ENCODE measurements at regions not wholly inside any gene's neighbourhood (a gene's known extent, or its start where the extent isn't known, plus 50 kb on each side); places are given as distances from the start of the nearest gene placed in this dataset.
"Not testable (repeated sequence)": the region's sequence is repeated elsewhere in the genome, so short reads cannot be mapped to it uniquely, and the experiment has no call there.

DNA sequence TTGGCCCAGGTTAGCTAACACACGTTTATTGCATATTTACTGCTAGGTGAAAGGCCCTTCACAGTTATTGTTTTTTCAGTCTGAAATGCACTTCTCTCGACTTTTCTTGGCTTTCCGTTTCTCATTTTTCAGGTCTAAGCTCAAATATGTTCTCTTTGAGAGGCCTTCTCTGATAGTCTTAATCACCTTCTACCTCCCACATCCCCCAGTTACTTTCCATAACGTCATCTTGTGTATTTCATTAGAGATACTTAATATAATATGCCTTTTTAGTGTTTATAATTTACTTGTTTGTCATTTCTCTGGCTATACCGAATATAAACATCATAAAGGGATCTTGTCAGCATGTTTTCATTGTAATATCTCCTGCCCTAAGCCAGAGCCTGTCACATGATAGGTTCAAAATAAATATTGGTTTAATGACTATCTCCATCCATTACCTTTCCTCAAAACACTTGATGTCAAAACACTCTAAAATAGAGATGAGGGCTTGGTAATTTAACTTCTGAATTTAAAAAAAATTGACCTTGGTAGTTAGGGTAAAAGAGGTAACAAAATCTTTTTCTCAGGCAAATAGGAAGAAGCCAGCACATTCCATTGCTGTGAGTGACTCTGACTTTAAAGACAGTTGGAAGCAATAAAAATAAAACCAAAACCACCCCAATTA, 168.6 kb upstream of the RFC3 start:
- DNase-seq (ENCODE audit: low read depth in 2 of 2, low spot score in 1 of 2), result no peak

DNA sequence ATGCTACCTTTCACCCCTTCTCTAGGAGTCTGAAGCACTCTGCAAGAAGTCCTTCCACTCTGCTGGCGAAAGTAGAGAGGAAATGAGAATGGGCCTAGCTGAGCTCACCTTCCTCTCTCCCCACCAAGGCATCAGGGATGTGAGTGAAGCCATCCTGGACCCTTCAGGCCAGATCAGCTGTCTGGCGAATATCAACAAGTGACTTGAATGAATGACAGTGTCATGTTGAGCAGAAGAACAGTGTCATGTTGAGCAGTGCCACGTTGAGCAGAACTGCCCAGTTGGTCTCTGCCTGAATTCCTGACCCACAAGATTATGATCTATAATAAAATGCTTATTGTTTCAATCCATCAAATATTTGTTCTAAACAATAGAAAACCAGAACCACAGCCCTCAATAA, 166.2 kb upstream of the RFC3 start:
- no peak for DNase-seq (ENCODE audit: low read depth in 2 of 2, low spot score in 1 of 2)

DNA sequence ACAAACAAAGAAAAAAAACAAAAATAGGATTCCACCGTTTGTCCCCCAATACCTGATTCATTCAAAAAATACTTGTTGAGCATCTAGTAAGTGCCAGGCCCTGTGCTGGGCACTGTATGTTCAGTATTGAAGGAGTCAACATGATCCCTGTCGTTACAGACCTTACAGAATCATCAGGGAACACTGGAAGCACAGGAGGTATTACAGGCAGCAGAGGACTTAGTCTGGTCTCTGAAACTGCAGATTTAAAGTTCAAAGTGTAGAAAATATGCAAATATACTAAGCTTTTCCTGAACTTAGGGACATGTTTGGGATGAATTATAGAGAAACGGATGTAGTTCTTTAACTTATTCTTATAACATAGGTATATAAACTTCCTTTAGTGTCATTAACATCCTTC, 160.7 kb upstream of the RFC3 start:
- no peak for DNase-seq (ENCODE audit: low read depth in 2 of 2, low spot score in 1 of 2)

DNA sequence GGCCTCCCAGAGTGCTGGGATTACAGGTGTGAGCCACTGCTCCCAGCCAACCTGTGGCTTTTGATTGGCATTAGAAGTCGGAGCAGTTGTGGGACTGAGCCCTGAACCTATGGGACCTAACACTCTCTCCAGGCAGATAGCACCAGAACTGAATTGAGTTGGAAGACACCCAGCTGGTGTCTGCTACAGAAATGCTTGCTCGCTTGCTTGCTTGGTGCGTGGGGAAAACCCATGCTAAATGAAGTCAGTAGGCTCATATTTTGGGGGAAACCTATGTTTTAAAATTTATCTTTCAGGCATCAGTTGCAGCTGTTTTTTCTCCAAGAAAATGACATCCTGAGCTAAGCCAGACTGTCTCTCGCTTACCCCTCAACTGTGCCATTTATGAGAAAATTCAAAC, 158.5 kb upstream of the RFC3 start:
- no peak for DNase-seq (ENCODE audit: low read depth in 2 of 2, low spot score in 1 of 2)

DNA sequence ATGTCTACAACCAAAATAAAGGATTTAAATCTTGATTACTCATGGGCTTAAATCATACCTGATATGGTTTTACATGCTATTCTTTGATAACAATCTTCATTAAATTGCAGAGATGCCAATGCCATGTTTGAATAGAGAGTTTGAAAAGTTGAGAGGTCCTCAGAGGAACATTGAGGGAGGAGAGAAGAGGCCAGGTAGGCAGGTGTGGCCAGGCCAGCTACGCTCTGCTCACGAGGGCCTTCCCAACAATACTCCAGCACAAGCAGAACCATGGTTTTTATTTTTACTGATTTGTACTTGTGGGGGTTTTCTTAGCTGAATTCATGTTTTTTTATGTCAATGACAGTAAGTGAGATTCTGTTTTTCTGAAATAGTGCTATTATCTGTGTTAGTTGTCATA, 158.1 kb upstream of the RFC3 start:
- no peak for DNase-seq (ENCODE audit: low read depth in 2 of 2, low spot score in 1 of 2)

DNA sequence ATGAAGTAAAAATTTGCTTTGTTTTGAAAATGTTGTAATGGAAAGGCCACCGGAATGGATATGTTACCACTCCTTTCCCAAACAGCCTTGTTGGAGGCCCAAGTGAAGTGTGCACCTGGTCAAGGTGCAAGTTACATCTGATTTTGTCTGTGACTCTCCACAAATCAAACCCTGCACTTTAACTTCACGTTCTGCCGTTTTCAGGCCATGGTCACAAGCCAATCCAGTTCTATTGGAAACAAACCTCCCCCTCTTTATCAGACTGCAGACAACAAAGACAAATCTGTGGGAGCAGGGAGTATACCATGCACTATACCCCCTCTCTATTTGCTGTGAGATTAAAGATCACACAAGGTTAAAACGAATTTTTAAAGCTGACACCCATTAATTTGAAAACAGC, 155.6 kb upstream of the RFC3 start:
- no peak for DNase-seq (ENCODE audit: low read depth in 2 of 2, low spot score in 1 of 2)

DNA sequence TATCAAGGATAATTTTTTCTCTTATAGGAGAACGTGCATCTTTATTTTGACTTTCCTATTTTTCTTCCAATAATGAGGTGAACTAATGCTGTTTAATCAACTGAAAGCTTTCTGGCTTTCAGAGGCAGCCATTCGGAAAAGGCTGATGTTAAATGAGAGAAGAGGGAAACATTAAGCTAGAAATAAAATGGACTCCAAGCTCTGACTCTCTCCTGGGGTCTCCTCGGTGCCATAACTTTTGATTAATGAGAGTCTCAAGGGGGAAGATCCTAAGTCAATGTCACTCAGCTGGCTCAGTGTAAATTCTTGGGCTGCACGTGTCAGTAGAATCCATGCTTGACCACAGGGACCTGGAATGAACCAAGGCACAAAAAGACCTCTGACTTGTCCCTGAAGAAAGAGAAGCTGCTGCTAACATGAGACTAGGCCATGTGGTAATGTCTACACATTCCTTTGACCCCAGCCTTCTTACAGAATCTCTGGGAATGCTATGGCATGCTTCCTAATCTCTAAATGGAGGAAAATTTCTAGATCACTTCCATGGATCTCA, 152.2 kb upstream of the RFC3 start:
- DNase-seq (ENCODE audit: low read depth in 2 of 2, low spot score in 1 of 2), result no peak

DNA sequence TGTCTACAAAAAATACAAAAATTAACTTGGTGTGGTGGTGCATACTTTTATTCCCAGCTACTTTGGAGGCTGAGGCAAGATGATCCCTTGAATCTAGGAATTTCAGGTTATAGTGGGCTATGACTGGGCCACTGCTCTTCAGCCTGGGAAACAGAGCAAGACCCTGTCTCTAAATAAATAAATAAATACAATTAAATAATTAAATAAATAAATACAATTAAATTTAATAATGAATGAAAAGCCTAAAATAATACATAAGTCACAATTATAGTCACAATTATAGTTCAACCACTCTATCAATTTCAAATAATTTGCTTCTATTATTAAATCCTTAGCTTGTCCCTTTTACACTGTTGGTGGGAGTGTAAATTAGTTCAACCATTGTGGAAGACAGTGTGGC, 146.4 kb upstream of the RFC3 start:
- no peak for DNase-seq (ENCODE audit: low read depth in 2 of 2, low spot score in 1 of 2)

DNA sequence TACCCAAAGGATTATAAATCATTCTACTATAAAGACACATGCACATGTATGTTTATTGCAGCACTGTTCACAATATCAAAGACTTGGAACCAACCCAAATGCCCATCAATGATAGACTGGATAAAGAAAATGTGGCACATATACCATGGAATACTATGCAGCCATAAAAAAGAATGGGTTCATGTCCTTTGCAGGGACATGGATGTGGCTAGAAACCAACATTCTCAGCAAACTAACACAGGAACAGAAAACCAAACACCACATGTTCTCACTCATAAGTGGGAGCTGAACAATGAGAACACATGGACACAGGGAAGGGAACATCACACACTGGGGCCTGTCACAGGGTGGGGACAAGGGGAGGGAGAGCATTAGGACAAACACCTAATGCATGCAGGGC, 145.9 kb upstream of the RFC3 start:
- not testable (repeated sequence) for DNase-seq (ENCODE audit: low read depth in 2 of 2, low spot score in 1 of 2)

DNA sequence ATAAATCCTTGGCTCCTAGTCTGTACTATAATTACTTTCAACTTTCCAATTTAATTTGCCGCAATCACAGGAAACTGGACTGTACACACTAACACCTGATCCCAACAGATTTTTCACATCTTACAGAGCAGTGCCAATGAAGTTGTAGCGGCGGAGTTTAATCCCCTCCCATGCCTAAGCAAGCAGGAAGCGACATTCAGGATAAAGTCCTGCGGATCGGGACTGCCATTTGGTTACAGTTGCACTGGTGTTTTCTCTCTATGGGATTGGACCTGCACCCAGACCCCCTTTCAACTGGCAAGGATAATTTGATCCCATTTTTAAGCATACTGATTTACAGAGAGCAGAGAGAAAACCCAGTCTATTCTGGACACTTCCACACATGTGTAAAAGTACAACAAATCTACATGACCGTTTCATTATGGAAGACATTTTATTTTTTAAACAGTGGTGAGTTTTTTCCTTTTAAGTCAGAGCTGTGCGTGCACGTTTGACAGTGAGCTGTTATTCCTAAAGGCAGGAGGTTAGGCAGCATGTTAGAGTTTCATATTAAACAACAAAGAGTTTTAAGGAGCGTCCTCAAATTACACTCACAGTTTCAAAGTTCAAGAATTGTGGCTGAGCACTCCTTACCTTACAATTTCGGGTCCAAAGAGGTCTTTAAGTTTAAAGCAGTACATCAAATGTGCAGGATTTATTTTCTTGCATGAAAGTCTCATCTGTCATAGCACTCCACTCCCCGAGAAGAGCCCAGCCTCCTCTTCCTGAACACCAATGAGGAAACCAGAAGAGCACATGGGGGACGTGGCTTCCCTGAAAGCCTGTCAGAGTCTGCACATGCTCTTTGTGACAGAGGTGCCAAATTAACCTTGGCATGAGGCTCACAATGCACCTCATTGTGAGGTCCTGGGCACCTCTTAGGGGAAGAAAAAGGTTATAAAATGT, 141.6 kb upstream of the RFC3 start:
- no peak for DNase-seq (ENCODE audit: low read depth in 2 of 2, low spot score in 1 of 2)

DNA sequence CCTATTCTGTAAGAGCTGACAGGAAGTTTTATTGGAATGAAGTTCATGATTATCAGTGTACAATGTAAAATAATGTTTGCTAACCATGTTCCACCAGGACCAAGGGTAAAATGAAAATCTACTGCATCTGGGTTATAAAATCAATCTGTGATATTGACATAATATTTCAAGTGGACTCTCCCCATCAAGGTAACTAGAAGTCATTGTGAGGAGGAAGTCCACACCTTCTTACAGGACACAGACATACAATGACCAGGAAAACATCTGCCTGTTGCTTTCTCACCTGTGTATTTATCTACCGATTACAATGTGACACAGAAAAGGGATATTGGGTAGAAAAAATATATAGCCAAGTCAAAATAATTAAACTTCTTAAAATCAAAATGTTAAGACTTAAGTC, 140.7 kb upstream of the RFC3 start:
- DNase-seq (ENCODE audit: low read depth in 2 of 2, low spot score in 1 of 2), result no peak

DNA sequence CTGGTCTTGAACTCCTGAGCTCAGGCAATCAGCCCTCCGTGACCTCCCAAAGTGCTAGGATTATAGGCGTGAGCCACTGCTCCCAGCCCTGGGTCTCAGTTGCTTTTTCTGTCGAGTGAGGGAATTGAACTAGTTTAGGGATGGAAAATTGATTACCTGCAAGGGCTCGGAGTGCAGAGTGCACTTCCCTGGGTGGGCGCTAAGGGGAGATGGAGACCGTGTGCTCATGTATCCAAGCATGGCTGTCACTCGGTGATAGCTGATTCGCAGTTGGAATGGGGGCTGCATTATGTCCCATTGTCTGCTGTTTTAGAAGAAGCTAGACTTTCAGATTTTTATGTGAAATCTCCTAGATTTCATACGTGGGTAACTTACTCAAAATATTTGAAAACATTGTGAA, 139.9 kb upstream of the RFC3 start:
- no peak for DNase-seq (ENCODE audit: low read depth in 2 of 2, low spot score in 1 of 2)

DNA sequence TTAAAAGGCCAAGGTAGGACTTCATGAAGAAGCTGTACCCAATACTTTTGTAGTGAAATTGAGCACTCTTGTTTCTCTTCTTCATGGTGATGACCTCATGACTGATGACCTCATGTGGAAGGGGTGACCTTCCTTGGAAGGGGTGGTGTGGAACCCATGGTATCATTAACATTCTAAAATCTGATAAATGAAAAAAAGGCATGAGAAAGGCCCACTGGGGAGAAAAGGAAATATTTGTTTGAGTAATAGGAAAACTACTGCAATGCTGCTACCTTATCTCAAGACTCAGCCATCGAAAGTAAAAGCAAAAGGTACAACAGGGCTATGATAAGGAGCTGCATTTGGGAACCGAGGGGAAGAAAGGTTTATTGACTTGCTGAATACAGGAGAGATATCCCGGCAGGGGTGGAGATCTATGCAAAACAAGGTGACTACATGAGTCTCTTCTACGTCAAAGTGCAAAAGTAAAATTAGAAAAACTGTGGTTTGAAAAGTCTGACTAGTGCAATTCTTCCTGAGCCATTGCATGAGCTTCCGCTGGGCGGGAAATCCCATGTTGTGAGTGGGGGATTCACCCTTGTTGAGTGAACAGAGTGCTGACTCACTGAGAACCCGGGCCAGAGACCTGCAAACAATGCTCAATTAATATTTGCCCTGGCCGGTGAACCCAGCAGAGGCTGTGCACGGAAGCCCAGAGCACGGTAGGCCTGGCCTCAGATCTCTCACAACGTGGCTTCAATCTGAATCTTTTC, 138.9 kb upstream of the RFC3 start:
- peak; percentile 38 for DNase-seq (ENCODE audit: low read depth in 2 of 2, low spot score in 1 of 2)

DNA sequence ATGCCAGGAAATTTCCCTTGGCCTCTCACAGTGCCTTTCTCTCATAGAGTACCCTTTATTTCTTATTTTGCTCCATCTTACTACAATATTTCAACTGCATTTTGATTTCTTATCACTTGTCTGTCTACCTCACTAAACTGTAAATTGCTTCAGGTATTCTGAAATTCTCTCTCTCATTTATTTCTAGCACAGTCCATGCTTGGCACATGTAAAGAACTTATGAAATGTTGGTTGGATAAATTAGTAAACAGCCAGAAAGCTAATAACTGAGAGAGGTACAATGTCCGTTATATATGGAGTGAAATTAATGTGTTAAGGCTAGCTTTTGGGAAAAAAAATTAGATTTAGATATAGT, 138.3 kb upstream of the RFC3 start:
- no peak for DNase-seq (ENCODE audit: low read depth in 2 of 2, low spot score in 1 of 2)

DNA sequence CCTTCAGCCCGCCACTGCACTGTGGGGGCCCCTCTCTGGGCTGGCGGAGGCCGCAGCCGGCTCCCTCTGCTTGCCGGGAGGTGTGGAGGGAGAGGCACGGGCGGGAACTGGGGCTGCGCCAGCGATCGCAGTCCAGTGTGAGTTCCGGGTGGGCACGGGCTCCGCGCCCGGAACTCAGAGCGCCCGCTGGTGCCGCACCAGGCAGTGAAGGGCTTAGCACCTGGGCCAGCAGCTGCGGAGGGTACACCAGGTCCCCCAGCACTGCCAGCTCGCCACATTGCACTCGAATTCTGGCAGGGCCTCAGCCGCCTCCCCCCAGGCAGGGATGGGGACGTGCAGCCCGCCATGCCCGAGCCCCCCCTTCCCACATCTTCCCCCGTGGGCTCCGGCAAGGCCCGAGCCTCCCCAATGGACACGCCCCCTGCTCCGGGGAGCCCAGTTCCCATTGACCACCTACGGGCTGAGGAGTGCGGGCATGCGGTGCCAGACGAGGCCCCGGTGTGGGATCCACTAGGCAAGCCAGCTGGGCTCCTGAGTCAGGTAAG, 135.9 kb upstream of the RFC3 start:
- no peak for DNase-seq (ENCODE audit: low read depth in 2 of 2, low spot score in 1 of 2)

DNA sequence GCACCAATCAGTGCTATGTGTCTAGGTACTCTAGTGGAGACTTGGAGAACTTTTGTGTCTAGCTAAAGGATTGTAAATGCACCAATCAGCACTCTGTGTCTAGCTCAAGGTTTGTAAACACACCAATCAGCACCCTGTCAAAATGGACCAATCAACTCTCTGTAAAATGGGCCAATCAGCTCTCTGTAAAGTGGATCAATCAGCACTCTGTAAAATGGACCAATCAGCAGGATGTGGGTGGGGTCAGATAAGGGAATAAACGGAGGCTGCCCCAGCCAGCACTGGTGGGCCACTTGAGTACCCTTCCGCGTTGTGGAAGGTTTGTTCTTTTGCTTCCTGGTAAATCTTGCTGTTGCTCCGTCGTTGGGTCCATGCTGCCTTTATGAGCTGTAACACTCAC, 135.3 kb upstream of the RFC3 start:
- DNase-seq (ENCODE audit: low read depth in 2 of 2, low spot score in 1 of 2), result not testable (repeated sequence)

DNA sequence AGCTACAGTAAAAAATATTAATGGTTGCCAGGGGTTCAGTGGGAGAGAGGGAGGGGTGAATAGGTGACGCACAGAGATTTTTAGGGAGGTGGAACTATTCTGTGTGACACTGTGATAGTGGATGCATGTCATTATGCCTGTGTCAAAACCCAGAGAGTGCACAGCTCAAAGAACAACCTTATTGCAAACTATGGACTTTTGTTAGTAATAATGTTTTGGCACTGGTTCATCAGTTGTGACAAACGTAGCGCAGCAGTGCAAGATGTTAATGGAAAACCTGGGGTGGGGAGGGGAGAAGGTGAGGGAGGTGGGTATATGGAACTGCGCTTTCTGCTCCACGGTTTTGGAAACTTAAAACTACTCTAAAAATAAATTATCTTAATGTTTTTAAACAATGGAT, 134.6 kb upstream of the RFC3 start:
- no peak for DNase-seq (ENCODE audit: low read depth in 2 of 2, low spot score in 1 of 2)

DNA sequence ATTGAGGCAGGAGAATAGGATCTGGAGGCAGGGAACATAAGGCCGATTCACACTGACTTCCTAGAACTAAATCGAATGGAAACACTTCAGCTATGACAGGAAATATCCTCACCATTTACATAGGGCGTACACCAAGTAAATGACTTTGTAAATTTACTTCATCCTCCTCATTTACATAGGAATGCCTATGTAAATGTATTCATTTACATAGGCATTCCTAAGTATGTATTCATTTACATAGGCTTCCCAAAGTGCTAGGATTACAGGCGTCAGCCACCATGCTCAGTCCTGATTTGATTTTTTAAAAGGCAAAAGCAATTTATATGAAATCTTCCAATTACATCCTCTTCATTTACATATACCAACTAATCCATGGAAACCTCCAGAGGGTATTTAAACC, 133.1 kb upstream of the RFC3 start:
- no peak for DNase-seq (ENCODE audit: low read depth in 2 of 2, low spot score in 1 of 2)

DNA sequence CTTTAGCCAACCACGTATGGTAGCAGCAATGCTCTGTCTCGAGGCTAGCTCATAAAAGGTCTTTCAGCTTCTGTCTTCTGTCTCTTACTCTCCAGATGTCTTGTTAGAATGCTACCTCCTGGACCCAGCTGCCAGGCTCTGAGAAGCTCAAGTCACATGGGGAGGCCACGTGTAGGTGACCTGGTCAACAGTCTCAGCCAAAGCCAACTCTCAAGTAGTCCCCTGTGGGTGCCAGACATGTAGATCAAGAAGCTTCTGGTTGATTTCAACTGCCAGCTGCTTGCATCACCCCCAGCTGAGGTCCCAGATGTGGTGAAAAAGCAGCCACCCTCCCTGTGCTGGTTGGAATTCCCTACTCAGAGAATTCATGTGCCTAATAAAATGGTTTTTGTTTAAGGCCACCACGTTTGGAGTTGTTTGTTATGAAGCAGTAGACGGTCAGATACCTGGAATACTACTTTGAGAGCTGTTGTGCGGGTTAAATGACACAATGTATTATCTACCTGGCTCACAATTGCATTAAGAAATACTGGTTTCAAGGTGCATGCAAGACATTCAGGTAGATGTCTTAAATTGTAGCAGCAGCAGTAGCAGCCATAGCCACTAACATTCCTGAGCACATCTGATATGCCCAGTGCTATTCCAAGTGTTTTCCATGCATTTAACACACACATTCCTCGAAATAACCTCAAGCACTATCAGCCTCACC, 131.0 kb upstream of the RFC3 start:
- DNase-seq (ENCODE audit: low read depth in 2 of 2, low spot score in 1 of 2), result no peak

DNA sequence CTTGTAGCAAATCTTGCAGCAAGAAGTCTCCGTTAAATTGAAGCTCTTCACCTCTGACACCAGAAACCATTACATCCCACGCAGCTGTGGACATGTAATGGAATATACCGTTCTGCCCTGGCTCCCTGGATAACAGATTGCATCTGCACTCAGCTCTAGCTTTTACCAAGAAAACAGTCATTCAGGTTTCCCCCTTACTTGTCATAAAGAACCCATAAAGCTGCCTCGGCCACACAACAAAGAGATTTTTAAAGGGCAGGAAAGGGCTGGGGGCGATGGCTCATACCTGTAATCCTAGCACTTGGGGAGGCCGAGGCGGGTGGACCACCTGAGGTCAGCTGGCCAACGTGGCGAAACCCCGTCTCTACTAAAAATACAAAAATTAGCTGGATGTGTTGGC, 127.6 kb upstream of the RFC3 start:
- no peak for DNase-seq (ENCODE audit: low read depth in 2 of 2, low spot score in 1 of 2)

DNA sequence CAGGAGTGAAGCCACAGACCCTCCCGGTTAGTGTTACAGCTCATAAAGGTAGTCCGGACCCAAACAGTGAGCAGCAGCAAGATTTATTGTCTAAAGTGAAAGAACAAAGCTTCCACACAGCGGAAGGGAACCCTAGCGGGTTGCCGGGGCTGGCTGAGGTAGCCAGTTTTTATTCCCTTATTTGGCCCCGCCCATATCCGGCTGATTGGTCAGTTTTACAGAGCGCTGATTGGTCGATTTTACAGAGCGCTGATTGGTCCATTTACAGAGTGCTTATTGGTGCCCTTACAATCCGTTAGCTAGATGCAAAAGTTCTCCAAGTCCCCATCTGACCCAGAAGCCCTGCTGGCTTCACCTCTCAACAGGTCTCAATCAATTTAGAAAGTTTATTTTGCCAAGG, 126.0 kb upstream of the RFC3 start:
- DNase-seq (ENCODE audit: low read depth in 2 of 2, low spot score in 1 of 2), result no peak
